ENCODE measurements at regions not wholly inside any gene's neighbourhood (a gene's known extent, or its start where the extent isn't known, plus 50 kb on each side); places are given as distances from the start of the nearest gene placed in this dataset.

DNA sequence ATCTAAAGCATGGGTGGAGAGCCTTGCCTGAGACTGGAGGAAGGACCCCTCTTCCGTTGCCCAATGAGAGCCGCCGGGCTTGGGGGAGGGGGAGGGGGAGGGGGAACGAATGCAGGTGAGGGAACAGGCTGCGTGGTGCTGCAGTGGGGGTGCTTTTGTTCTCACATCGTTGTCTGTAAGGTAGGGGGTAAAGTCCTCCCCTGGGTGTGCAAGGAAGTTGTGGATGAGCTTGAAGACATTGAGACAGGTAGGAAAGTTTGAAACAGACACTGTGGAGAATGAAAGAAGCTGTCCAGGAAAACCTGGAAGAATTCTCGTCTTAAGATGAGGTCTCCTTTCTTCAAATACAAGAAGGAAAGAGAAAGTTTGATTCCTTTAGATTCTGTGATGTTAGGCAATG lies 94.1 kb upstream of the LIFR start:
- no peak for TF ChIP-seq EZH2phosphoT487 (IDR thresholded peaks at IDR 0.05; ENCODE audit: insufficient read depth, low read depth)
- no peak for TF ChIP-seq EZH2 (IDR thresholded peaks at IDR 0.05; ENCODE audit: insufficient read depth, poor library complexity, severe bottlenecking)
